WERI-Rb-1 (cell line): ENCODE measurements at regions not wholly inside any gene's neighbourhood (a gene's known extent, or its start where the extent isn't known, plus 50 kb on each side); places are given as distances from the start of the nearest gene placed in this dataset.

Experiments used
- DNase-seq: peaks from one replicate; pipeline ENCODE4 v3.0.0-alpha.2; 2020
- H3K27ac ChIP-seq: fragments of 250-450 bp; sonication (Bioruptor Pico); 2 replicates; pipeline ENCODE4 v1.5.1; 2020; ENCODE audit warnings: mild to moderate bottlenecking, moderate library complexity
- H3K27me3 ChIP-seq: fragments of 250-450 bp; sonication (Bioruptor Pico); 2 replicates; pipeline ENCODE4 v1.5.1; 2021; ENCODE audit warnings: mild to moderate bottlenecking, low read depth, moderate library complexity; ENCODE audit not compliant: insufficient read depth, severe bottlenecking
- H3K36me3 ChIP-seq: fragments of 250-450 bp; sonication (Bioruptor Pico); 2 replicates; pipeline ENCODE4 v1.5.1; 2020; ENCODE audit warnings: mild to moderate bottlenecking, moderate library complexity
- H3K4me3 ChIP-seq: 2 replicates; pipeline ENCODE4 v1.5.1; 2011; ENCODE audit warnings: low read depth, mild to moderate bottlenecking, control low read depth, low read length
- H3K9me3 ChIP-seq: fragments of 250-450 bp; sonication (Bioruptor Pico); 2 replicates; pipeline ENCODE4 v1.5.1; 2021; ENCODE audit warnings: mild to moderate bottlenecking, moderate library complexity; ENCODE audit not compliant: severe bottlenecking
- TF ChIP-seq, protein P1 (sequence below): IDR thresholded peaks from 2 replicates; pipeline ENCODE4 v1.5.1; 2011; ENCODE audit warnings: low read depth, mild to moderate bottlenecking, control low read depth, inconsistent platforms, low read length

DNA sequence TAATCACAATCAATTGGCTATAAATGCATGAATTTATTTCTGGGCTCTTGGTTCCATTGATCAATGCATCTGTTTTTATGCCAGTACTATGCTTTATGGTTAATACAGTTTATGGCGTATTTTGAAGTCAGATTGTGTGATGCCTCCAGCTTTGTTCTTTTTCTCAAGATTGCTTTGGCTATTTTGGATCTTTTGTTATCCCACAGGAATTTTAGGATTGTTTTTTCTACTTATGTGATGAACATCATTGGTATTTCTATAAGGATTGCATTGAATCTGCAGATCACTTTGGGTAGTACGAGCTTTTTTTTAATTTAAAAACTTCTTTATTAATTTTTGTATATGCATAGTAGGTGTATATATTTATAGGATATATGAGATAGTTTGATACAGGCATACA, 338.7 kb upstream of the IGFBP7 start:
- no peak for DNase-seq
- H3K4me3 ChIP-seq, result no peak overlapping the region
- TF ChIP-seq, protein P1, sequence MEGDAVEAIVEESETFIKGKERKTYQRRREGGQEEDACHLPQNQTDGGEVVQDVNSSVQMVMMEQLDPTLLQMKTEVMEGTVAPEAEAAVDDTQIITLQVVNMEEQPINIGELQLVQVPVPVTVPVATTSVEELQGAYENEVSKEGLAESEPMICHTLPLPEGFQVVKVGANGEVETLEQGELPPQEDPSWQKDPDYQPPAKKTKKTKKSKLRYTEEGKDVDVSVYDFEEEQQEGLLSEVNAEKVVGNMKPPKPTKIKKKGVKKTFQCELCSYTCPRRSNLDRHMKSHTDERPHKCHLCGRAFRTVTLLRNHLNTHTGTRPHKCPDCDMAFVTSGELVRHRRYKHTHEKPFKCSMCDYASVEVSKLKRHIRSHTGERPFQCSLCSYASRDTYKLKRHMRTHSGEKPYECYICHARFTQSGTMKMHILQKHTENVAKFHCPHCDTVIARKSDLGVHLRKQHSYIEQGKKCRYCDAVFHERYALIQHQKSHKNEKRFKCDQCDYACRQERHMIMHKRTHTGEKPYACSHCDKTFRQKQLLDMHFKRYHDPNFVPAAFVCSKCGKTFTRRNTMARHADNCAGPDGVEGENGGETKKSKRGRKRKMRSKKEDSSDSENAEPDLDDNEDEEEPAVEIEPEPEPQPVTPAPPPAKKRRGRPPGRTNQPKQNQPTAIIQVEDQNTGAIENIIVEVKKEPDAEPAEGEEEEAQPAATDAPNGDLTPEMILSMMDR, result no peak
- no peaks in the 10 kb centered on the region for H3K9me3 ChIP-seq
- no peaks in the 10 kb centered on the region for H3K36me3 ChIP-seq
- H3K27ac ChIP-seq, result no peak overlapping the region
- no peaks in the 10 kb centered on the region for H3K27me3 ChIP-seq

DNA sequence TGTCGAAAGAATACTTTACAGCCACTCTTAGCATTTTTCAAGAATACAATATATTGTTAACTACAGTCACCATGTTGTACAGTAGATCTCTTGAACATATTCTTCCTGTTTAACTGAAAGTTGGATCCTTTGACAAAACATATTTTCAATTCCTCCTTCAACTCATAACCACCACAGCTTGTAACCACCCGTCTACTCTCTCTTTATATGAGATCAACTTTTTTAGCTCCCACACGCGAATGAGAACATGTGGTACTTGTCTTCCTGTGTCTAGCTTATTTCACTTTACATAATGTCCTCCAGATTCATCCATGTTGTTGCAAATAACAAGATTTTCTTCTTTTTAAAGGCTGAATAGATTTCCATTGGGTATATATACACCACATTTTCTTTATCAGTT, 338.3 kb upstream of the IGFBP7 start:
- Histone ChIP-seq H3K27ac (no peak overlapping the region), H3K9me3 (no peaks in the 10 kb centered on the region), H3K4me3 (no peak overlapping the region), H3K36me3 (no peaks in the 10 kb centered on the region), H3K27me3 (no peaks in the 10 kb centered on the region)
- TF ChIP-seq, protein P1, result no peak
- DNase-seq, result no peak

DNA sequence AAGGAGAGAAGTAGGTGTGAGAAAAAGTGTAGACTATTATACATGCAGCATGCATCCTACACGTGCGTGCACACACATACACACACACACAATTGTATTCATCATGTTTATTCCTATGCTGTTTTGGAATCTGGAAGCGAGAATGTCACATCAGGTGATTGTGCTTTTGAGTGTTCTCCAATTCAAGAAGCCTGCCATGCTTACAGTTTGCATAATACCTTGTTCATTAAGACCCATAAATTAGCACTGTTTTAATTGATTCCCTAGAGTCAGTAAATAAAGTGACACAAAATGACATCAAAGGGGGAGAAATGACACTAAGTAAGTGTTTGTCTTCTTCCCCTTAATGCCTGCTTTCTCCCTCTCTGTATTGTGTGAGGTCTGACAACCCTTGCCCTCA, 336.1 kb upstream of the IGFBP7 start:
- TF ChIP-seq, protein P1, result no peak
- Histone ChIP-seq H3K9me3 (no peaks in the 10 kb centered on the region), H3K36me3 (no peaks in the 10 kb centered on the region), H3K4me3 (no peak overlapping the region), H3K27ac (no peak overlapping the region), H3K27me3 (no peaks in the 10 kb centered on the region)
- DNase-seq, result no peak

DNA sequence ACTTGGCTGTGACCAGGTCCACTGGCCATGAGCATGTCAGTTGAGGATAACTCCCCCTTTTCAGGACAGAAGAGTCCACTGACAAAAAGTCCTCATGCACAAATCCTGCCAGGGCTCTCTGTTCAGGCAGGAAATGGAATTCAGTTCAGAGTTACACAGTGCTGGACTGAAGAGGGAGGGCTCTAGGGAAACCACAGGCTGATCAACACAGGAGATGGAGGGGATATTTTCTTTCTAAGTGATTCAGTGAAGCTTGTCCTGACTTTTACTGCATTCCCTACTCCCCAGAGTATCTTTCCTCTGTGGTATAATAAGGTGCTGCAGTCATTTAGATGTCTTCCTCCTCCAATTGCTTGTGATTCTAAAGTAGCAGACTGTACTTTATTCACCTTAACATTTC, 335.5 kb upstream of the IGFBP7 start:
- Histone ChIP-seq H3K4me3 (no peak overlapping the region), H3K36me3 (no peaks in the 10 kb centered on the region), H3K27ac (no peak overlapping the region), H3K27me3 (no peaks in the 10 kb centered on the region), H3K9me3 (no peaks in the 10 kb centered on the region)
- TF ChIP-seq, protein P1, result no peak
- DNase-seq, result no peak

DNA sequence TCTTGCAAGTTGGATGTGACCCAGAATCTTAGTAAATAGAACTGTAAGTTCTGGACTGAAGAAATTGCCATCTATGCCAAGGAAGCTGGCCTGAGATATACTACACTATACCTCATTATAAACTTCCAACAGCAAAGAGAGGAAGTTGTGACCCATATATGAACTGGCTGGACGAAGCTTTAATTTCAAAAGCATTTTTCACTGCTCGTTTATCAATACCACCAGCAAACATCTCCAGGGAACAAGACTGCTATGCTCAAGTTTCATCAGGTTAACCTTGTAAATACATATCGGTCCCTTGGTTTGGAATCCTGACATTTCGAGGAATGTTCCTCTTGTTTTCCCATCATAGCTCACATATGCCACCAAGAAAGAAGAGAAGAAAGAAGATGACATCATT, 334.5 kb upstream of the IGFBP7 start:
- no peak overlapping the region for H3K4me3 ChIP-seq
- no peak for DNase-seq
- no peak overlapping the region for H3K27ac ChIP-seq
- no peaks in the 10 kb centered on the region for H3K36me3 ChIP-seq
- H3K9me3 ChIP-seq, result no peaks in the 10 kb centered on the region
- TF ChIP-seq, protein P1, result no peak
- H3K27me3 ChIP-seq, result no peaks in the 10 kb centered on the region

DNA sequence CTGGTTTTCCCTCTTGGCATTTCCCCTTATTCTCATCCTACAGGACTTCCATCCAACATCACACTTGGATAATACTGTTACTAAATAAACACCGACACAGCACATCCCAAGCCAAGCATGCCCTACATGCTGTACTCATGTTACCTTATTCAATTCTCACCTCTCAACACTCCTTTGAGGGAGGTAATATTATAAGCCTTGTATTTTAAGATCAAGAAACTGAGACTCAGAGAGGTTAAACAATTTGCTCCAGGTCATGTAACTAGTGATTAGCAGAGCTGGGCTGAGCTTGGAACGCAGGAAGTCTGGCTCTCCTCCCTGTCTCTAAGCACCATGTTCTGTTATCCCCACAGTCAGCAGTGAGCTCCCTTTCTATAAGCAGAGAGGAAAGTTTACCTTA, 333.6 kb upstream of the IGFBP7 start:
- TF ChIP-seq, protein P1, result no peak
- DNase-seq, result no peak
- H3K36me3 ChIP-seq, result no peaks in the 10 kb centered on the region
- H3K27ac ChIP-seq, result no peak overlapping the region
- H3K9me3 ChIP-seq, result no peaks in the 10 kb centered on the region
- no peak overlapping the region for H3K4me3 ChIP-seq
- H3K27me3 ChIP-seq, result no peaks in the 10 kb centered on the region
